Duodenal mucosa (tissue), 2 donors: ENCODE measurements at regions not wholly inside any gene's neighbourhood (a gene's known extent, or its start where the extent isn't known, plus 50 kb on each side); places are given as distances from the start of the nearest gene placed in this dataset.

Experiments used
- H3K27ac ChIP-seq: one replicate; pipeline ENCODE4 v1.7.0; 2013; ENCODE audit warnings: low read depth, low read length
- H3K27me3 ChIP-seq, 2 donors: one replicate each; pipeline ENCODE4 v1.7.0; 2013; ENCODE audit warnings: low read length in 2 of 2, control low read depth in 1 of 2; ENCODE audit not compliant: insufficient read depth in 2 of 2, control insufficient read depth in 1 of 2
- H3K36me3 ChIP-seq, 2 donors: one replicate each; pipeline ENCODE4 v1.7.0; 2013; ENCODE audit warnings: low read length in 2 of 2, control low read depth in 1 of 2; ENCODE audit not compliant: insufficient read depth in 2 of 2, control insufficient read depth in 1 of 2
- H3K4me1 ChIP-seq, 2 donors: one replicate each; pipeline ENCODE4 v1.7.0; 2013; ENCODE audit warnings: low read length in 2 of 2, control low read depth in 1 of 2; ENCODE audit not compliant: insufficient read depth in 2 of 2, control insufficient read depth in 1 of 2
- H3K4me3 ChIP-seq, 2 donors: one replicate each; pipeline ENCODE4 v1.7.0; 2013; ENCODE audit warnings: low read length in 2 of 2, low read depth in 1 of 2
- H3K9ac ChIP-seq, 2 donors: one replicate each; pipeline ENCODE4 v1.7.0; 2013; ENCODE audit warnings: low read length in 2 of 2, low read depth in 1 of 2
- H3K9me3 ChIP-seq, 2 donors: one replicate each; pipeline ENCODE4 v1.7.0; 2013; ENCODE audit warnings: low read length in 2 of 2, control low read depth in 1 of 2; ENCODE audit not compliant: control insufficient read depth in 1 of 2

- no peaks in the 10 kb centered on the region for H3K9me3 ChIP-seq
- no peak overlapping the region for H3K4me3 ChIP-seq
- H3K36me3 ChIP-seq, result no peaks in the 10 kb centered on the region
- no peak overlapping the region for H3K9ac ChIP-seq
- H3K4me1 ChIP-seq, result no peaks in the 10 kb centered on the region
- H3K27me3 ChIP-seq, result peaks cover 0 to 19% of the 10 kb centered on the region in 2 donors
- H3K27ac ChIP-seq, result no peak overlapping the region
Measured at GRCh38 chr14:100657780-100658179, 68.9 kb upstream of the DLK1 start.

GRCh38 chr14:100658181-100658886 lies 68.4 kb upstream of the DLK1 start:
- H3K9me3 ChIP-seq, result no peaks in the 10 kb centered on the region
- no peak overlapping the region for H3K9ac ChIP-seq
- H3K4me3 ChIP-seq, result no peak overlapping the region
- H3K27me3 ChIP-seq, result peaks cover 0 to 19% of the 10 kb centered on the region in 2 donors
- H3K4me1 ChIP-seq, result no peaks in the 10 kb centered on the region
- H3K27ac ChIP-seq, result no peak overlapping the region
- no peaks in the 10 kb centered on the region for H3K36me3 ChIP-seq

GRCh38 chr14:100659345-100660001 lies 67.2 kb upstream of the DLK1 start:
- H3K4me1 ChIP-seq, result peaks cover 0 to 3% of the 10 kb centered on the region in 2 donors
- H3K27me3 ChIP-seq, result peaks cover 0 to 12% of the 10 kb centered on the region in 2 donors

GRCh38 chr14:100660498-100660881 lies 66.2 kb upstream of the DLK1 start:
- Histone ChIP-seq H3K4me1 (peaks cover 7 to 10% of the 10 kb centered on the region in 2 donors), H3K36me3 (no peaks in the 10 kb centered on the region), H3K9me3 (no peaks in the 10 kb centered on the region), H3K27me3 (peaks cover 0 to 8% of the 10 kb centered on the region in 2 donors), H3K9ac (no peak overlapping the region), H3K4me3 (no peak overlapping the region), H3K27ac (no peak overlapping the region)

More at GRCh38 chr14:100659345-100660001, 67.2 kb upstream of the DLK1 start:
- no peaks in the 10 kb centered on the region for H3K36me3 ChIP-seq
- no peak overlapping the region for H3K9ac ChIP-seq
- no peak overlapping the region for H3K4me3 ChIP-seq
- no peaks in the 10 kb centered on the region for H3K9me3 ChIP-seq
- H3K27ac ChIP-seq, result no peak overlapping the region

GRCh38 chr14:100660882-100661635 lies 65.6 kb upstream of the DLK1 start:
- Histone ChIP-seq H3K9me3 (no peaks in the 10 kb centered on the region), H3K27me3 (peaks cover 0 to 2% of the 10 kb centered on the region in 2 donors), H3K4me1 (peaks cover 11 to 15% of the 10 kb centered on the region in 2 donors), H3K9ac (no peak overlapping the region), H3K4me3 (no peak overlapping the region), H3K36me3 (no peaks in the 10 kb centered on the region), H3K27ac (no peak overlapping the region)

GRCh38 chr14:100662879-100663760 lies 63.6 kb upstream of the DLK1 start:
- H3K27me3 ChIP-seq, result no peaks in the 10 kb centered on the region
- H3K9me3 ChIP-seq, result no peaks in the 10 kb centered on the region
- no peak overlapping the region for H3K9ac ChIP-seq
- H3K4me3 ChIP-seq, result no peak overlapping the region
- H3K4me1 ChIP-seq, result peaks cover 19 to 23% of the 10 kb centered on the region in 2 donors
- H3K36me3 ChIP-seq, result no peaks in the 10 kb centered on the region
- H3K27ac ChIP-seq, result no peak overlapping the region

GRCh38 chr14:100663761-100664052 lies 63.0 kb upstream of the DLK1 start:
- H3K27ac ChIP-seq, result no peak overlapping the region
- no peak overlapping the region for H3K9ac ChIP-seq
- no peak overlapping the region for H3K4me3 ChIP-seq
- no peaks in the 10 kb centered on the region for H3K27me3 ChIP-seq
- peaks cover 24 to 29% of the 10 kb centered on the region in 2 donors for H3K4me1 ChIP-seq
- H3K9me3 ChIP-seq, result no peaks in the 10 kb centered on the region
- no peaks in the 10 kb centered on the region for H3K36me3 ChIP-seq

- H3K27me3 ChIP-seq, result no peaks in the 10 kb centered on the region
- no peak overlapping the region for H3K4me3 ChIP-seq
- H3K4me1 ChIP-seq, result peaks cover 30 to 35% of the 10 kb centered on the region in 2 donors
- H3K27ac ChIP-seq, result no peak overlapping the region
- H3K36me3 ChIP-seq, result no peaks in the 10 kb centered on the region
- H3K9ac ChIP-seq, result no peak overlapping the region
- H3K9me3 ChIP-seq, result no peaks in the 10 kb centered on the region
Measured at GRCh38 chr14:100664231-100664630, 62.5 kb upstream of the DLK1 start.

- Histone ChIP-seq H3K27me3 (no peaks in the 10 kb centered on the region), H3K27ac (no peak overlapping the region), H3K36me3 (no peaks in the 10 kb centered on the region), H3K4me3 (no peak overlapping the region), H3K9ac (no peak overlapping the region), H3K9me3 (no peaks in the 10 kb centered on the region), H3K4me1 (peaks cover 37 to 42% of the 10 kb centered on the region in 2 donors)
Measured at GRCh38 chr14:100664841-100665510, 61.7 kb upstream of the DLK1 start.
